ACHN (cell line): ENCODE measurements at regions not wholly inside any gene's neighbourhood (a gene's known extent, or its start where the extent isn't known, plus 50 kb on each side); places are given as distances from the start of the nearest gene placed in this dataset.

Source experiments
- DNase-seq: peaks from one replicate; pipeline ENCODE4 v3.0.0-alpha.2; 2015
- in situ Hi-C: cut with HindIII; loops from 2 replicates; pipeline ENCODE4 v1.10.0; 2017; ENCODE audit warnings: low sequenced_read_pairs, low pct_ligation_motif_present, low pct_unique_long_range_greater_than_20kb

DNA sequence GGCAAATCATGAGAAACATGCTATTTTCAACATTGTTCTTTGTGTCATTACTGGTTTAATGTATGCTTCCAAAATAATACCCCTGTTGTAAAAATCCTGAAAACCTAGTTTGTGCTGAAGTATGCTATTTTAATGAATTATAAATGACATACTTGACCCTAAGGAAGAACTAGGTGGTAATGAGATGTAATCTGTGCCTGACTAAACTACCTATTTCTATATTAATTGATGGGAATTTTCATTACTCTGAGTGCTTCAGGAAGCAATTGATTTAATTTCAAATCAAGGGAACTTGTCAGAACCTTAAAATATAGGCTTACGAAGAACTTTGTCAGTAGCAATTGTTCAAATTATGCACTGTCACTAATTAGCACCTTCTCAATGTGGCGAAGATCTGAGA, 1005.6 kb upstream of the SLC10A2 start:
- DNase-seq: no peak
- in situ Hi-C loops: no loop called here

DNA sequence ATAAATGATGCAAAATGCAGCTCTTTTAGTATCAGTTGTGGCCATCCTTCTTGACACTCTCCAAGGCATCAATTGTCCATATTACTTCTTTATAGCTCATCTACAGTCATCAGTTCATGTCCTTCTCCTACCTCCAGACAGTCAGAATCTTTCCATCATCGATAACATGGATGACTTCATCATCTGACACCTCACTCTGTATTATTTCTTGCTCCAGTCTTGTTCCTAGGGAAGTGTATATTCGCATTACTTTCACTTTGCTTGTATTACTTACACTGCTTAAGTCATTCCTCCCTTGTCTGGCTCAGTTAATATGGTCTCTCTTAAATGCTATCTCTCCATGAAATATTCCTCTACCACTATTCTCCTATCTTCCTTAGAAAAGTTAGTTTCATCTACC, 999.1 kb upstream of the SLC10A2 start:
- no peak for DNase-seq
- in situ Hi-C loops: no loop called here

DNA sequence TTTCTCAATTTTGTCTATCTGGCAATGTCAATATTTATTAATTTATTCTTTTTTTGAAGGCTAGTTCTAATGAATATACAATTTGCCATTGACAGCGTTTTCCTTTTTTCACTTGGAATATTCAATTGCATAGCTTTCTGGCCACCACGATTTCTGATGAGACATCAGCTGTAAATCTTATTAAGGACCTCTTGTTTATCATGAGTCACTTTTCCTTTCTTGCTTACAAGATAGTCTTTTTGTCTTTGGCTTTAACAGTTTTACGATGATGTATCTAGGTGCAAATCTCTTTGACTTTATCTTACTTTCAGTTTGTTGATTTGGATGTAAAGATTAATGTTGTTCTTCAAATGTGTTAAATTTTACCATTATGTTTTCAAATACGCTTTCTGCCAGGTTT, 991.6 kb upstream of the SLC10A2 start:
- in situ Hi-C loops: no loop called here
- DNase-seq: no peak

DNA sequence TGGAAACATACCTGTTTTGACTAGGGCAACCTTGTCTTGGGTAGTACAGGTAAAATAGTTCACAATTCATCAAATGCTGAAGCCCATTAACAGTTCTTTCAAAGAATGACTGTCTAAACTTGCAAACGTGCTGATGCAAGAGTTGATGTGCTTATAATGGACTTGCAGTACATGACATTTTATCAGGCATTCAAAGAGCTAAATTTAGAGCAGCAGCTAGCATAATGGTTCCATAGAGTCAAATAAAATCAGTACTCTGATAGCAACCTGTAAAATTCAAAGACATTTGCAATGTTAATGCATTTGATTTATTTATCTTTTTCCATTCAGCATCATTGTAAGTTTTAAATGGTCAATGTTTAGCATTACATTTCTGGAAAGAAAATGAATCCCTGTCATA, 979.7 kb upstream of the SLC10A2 start:
- in situ Hi-C loops: no loop called here
- no peak for DNase-seq

DNA sequence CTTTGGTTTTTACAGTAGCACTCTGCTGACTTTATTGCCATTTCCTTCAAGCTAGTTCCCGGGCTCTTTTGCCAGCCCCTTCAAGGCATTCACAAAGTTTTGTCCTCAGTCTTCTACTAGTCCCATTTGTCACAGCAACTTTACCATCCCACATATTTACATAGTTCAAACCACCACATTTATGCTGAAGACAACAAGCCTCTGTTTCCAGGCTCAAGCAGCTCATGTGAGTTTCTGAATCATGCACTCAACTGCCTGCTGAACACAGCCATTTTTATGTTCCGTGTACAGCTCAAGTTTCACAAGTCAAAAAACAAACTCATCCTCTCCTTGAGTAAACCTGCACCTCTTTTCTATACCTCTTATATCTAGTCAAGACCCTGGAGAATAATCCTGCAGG, 977.0 kb upstream of the SLC10A2 start:
- in situ Hi-C loops: no loop called here
- no peak for DNase-seq

DNA sequence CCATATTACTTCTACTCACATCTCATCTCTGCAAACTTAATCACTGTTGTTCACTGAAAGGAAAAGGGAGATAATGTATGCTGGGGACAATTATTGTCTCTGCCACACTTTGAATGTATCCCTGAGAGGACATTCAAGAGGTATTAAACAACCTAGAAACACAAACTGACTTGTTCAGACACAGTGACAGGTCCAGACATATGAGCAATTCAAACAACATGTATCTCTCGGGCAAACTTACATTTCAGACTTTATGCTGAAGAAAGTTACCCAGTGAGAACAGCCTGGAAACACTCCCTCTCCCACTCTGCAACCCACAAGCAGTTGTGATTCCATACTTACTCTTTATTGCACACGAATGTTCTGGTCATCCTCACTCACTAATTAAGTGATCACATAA, 968.7 kb upstream of the SLC10A2 start:
- DNase-seq: no peak
- in situ Hi-C loops: no loop called here

DNA sequence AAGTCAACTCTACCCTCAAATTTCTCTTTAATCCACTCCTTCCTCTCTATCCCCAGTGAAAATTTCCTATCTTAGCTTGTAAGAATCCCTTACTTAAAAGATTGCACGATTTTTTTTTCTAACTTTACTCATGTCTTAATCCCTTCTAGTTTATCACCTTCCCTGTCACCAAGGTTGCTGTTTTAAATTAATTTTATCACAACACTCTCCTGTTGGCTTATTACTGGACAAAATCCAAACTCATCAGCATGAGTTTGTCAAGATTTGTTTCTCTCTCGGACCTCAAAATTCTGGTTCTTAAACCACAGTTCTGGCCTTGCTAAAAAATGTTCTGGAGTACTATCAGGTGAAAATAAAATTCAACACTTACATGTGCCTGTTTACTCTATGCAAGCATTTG, 959.1 kb upstream of the SLC10A2 start:
- DNase-seq: no peak
- in situ Hi-C loops: no loop called here

DNA sequence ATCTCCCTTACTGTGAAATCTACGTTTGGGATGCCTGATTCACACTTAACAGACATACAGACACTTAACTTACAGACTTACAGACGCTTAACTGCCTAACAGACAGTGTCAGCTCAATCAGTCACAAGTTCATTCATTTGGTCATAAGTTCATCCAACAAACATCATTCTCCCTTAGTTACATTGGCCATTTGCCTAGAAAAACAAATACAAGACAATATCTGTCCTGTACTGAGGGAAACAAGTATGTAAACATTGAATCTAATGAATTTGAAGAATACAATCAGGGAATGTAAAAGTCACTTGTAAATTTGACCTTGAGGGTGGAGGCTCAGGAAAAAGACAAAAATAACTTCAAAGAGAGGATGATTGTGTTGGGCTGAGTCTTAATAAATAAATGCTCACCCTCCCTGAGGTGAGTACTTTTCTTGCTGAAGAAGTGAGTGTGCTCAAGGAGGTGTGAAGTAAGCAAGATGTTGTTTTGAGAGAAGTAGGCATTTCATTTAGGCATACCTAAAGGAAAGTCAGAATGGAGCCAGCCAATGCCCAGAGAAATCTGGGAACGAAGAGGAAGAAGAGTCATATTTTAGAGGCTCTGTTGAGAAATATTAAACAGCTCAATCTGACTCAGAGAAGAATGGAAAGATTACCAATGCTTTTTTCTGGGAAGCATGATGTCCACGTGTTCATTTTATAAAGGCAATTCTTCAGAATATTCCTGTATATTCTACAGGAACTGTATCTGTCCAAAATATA, 958.4 kb upstream of the SLC10A2 start:
- DNase-seq: no peak
- in situ Hi-C loops: no loop called here

DNA sequence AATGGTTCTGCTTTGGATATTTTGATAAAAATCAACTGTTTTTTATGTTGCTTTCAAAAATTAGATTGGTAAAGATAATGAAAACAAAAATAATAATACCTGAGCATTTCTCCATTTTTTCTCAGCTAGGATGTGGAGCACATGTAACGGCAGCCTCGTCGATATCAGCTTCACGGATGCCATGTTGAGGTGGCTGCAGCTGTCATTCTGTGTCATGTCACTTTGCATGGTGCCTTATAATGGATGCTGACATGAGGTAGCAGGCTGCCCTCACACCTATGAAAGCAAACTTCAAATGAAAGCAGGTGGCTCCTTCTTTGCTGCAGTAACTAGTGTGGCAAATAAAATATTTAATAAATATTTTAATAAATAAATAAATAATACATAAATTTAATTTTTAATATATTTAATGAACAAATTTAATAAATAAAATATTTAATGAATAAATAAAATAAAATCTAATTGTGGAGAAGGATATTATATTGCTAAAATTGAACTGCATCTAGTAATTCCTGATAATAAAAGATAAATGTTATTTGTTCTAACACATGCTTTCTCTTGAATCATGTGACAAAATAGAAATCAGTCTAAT, 955.7 kb upstream of the SLC10A2 start:
- in situ Hi-C loops: no loop called here
- DNase-seq: no peak

DNA sequence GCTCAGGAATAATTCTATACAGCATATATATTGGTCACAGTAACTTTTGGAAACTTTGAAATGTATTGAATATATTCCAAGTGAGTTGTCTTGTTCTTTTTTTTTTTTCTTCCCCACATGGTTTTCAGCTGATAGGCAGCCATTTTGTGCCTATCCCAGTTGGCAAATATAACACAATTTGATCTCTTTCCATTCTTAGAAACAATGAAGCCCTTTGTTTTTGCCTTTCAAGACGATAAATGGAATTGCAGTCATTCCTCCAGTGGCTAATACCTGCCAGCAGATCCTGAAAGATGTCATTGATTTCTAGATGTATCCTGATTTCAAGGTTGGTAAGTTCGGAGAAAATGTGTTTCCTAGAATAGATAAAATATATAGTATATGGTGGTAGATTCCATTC, 951.1 kb upstream of the SLC10A2 start:
- DNase-seq: no peak
- in situ Hi-C loops: no loop called here

DNA sequence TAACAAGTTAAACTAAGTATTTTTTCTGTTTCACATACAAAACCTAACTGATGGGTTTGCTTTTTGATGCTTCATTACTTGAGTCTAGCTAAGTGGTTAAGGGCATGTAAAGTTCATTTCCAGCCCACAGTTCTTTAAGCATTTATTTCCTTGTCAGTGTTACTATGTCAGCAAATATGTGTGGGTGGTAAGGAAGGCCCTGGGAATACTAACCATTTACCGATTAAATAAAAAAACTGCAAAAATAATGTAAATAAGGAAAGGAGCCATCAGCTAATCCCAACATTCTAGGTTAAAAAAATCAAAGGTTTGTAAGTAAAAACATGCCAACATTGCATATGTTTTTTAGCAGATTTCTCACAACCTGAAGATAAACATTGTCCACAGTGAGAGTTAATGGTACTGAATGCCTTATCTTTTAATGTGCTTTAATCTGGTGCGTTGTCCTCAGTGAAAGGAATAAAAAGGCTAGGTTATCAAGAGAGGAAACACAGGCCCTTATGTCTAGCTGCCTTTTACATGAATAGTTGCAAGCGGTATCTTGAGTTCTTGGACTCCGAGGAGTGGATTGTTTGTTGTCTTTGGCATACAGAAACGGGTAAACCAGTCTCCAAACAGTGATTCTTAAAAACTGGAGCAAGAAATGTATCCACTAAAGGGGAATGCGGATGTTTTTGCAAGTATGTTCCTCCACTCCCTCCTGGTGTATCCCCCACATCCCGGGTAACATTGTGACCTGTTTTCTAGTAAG, 949.6 kb upstream of the SLC10A2 start:
- in situ Hi-C loops: no loop called here
- no peak for DNase-seq

DNA sequence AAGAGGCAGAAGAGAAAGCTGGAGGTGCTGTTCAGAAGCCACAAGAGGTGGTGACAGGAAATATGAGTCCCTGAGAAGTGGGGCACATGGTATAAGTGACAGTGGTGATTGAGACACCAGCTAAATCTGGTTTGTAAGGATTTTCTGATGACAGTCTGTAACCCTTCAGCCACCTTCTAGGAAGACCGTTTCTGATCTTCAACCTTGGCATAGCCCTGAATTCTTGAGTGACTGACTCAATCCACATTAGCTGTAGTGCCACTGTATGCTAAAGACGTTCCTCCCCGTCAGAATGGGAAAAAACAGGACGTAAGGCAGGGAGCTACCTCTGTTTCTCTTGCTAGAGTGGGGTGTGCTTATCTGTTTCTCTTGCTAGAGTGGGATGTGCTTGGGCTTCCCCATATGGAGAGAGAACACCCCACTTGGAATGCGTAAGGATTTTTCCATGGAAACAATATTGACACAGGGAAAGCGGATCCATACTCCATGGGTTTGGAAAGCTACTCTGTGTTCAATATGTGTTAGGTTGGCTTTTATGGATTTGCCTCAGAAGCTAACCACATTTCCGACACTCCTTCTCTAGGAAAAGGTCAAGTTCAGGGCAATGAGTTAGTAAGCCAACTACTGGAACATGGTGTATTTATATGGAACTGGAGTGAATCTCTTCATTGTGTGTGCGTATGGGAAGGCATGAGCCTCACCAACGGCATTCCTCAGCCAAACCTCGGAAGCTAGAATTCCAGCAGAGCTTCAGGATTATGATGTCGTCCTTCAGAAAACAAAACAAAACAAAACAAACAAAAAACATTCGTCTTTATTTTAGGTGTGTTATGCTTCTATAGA, 948.8 kb upstream of the SLC10A2 start:
- DNase-seq: no peak
- in situ Hi-C loops: no loop called here

DNA sequence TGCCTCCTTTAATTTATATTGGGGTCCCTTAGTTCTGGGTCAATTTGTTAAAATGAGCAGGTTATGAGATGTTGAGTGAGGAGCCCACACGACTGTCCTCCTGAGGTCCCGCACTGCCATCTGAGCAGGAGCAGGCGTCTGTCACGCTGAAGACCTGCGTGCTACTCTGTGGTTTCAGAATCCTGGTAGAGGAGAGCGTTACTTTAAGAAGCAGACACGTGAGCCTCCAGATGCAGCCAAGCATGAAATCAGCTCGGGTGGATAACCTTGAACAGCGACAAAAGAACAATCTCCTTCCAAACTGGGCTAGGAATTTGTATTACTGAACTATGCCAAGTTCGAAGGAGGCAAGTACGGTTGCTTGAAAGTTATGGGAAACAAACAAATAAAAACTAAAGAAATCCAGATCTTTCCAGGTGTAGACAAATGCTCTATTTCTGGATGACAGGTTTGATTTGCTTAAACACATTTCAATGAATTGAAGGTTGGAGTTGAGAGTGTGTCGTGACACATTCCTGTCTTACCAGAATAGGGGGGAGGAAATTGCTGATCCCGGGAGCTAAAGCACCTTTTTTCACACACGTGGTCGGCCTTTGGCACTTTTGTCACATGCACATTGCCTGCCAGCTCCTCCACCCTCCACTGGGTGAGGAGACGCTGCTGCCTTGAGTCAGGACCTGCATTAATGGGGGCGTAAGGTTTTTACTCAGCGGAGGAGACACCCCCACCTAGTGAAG, 945.5 kb upstream of the SLC10A2 start:
- peak; percentile 34 for DNase-seq
- in situ Hi-C loops: no loop called here

DNA sequence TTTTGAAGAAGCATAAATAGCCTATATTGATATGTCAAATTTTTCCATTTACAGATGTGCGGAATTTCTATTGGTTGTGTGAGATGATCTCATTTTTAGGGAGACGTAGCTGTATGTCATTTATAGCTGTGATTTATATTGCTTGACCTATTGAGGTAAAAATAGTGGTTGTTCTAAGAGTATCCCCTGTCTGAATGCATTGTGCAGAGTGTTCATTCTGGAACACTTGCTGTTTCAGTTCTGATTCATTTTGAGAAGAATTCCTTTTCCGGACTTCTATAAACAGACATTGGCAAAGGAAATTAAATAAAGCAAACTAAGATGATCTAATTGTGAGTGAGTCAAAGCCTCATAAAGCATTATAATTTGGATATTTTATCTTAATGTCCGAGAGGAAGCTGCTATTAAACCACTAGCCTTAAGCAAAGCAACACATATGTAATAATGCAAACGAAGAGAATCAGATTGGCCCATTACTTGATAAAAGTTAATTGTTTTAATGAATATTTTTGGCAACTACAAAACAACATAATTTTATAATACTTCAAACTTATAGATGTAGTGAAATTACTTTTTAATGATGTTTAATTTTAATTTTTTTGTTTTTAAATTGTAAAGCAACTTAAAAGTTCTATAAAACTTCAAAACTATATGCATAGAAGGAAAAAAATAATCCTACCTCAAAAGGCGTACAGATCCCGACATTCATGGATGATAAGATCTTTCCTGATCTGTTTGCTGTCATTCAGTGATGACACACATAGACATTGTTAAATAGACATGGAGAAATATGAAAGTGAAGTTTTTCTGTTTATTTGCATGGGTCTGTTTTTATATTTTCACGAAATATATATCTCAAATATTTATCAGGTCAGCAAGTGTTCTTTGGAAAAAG, 942.6 kb upstream of the SLC10A2 start:
- in situ Hi-C loops: no loop called here
- no peak for DNase-seq

DNA sequence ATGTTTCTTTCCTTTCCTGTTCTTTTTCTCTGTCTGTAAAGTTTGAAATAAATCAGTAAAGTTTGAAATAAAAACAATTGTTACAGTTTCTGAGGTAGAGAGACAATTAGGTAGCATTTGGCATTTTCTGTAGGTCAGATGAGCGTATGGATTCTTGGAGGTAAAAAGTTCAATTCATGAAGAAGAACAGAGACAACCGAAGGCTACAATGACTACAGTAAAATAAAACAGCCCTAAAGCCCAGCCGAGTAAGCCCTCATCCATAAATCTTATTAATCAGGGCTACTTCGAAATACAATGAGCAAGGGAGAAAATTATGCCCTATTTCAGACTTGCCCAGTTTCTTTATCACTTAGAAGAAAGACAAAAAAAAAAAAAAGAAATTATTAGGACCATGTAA, 941.9 kb upstream of the SLC10A2 start:
- in situ Hi-C loops: no loop called here
- DNase-seq: no peak

DNA sequence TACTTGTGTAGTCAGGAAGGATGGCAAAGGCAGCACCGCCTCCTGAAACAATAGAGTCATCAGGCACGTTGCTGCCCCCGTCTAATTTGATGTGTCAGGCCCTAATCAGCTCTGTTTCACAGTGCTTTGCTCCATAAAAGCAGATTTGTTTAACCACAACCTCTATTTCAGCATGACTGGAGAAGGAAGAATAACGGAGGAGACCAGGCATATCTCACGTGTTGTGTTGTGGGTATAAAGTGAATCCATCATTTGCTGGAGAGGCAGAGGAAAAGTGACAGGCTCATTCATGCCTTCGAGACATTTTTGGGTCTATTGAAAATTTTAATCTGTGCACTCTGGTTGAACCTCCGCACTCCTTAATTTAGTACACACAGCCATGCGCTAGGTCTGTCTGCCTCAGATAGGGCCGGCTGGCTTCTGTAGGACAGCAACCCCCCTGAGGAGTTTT, 940.4 kb upstream of the SLC10A2 start:
- in situ Hi-C loops: no loop called here

DNA sequence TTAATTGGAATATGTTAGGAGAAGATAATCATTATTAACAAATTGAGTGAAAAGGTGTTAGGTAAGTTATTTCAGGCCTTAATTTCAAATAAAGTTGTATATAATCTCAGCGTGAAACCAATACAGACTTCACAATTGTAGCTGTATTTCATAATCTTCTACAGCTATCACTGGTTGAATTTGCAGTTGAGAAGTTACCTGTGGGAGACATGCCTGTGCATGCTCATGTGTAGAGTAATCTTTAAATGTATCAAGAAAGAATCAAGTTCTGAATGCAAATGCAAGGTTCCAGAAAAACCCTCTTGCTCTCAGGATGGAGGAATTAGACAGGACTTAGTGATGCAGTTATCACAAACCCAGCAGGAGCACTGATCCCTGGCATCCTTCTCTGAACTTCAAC, 938.4 kb upstream of the SLC10A2 start:
- in situ Hi-C loops: no loop called here
- no peak for DNase-seq

More for the DNA sequence above, 940.4 kb upstream of the SLC10A2 start:
- DNase-seq: no peak
